ENCODE measurements at regions not wholly inside any gene's neighbourhood (a gene's known extent, or its start where the extent isn't known, plus 50 kb on each side); places are given as distances from the start of the nearest gene placed in this dataset.

DNA sequence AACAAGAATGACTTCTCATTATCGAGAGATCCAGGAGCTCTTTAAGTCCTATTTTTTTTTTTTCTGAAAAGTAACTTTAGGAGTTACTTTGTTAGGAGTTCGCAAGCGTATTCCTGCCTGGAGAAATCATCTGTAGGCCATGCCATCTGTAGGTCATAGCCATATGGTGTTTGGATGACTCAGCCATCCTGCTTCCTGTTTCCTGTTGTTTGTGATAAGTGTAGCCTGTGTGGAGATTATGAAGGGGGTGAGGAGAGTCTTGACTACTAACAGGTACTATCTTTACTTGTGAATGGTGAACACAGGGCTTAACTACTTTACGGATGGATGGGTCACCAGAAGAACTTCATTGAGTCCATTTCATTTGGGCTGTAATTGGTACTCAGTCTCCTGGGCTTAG lies 327.2 kb downstream of the PTPRU start:
- TF ChIP-seq EZH2 (IDR thresholded peaks at IDR 0.05) (no peak), EZH2phosphoT487 (IDR thresholded peaks at IDR 0.05) (no peak)
- TF ChIP-seq, protein P1, sequence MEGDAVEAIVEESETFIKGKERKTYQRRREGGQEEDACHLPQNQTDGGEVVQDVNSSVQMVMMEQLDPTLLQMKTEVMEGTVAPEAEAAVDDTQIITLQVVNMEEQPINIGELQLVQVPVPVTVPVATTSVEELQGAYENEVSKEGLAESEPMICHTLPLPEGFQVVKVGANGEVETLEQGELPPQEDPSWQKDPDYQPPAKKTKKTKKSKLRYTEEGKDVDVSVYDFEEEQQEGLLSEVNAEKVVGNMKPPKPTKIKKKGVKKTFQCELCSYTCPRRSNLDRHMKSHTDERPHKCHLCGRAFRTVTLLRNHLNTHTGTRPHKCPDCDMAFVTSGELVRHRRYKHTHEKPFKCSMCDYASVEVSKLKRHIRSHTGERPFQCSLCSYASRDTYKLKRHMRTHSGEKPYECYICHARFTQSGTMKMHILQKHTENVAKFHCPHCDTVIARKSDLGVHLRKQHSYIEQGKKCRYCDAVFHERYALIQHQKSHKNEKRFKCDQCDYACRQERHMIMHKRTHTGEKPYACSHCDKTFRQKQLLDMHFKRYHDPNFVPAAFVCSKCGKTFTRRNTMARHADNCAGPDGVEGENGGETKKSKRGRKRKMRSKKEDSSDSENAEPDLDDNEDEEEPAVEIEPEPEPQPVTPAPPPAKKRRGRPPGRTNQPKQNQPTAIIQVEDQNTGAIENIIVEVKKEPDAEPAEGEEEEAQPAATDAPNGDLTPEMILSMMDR (IDR thresholded peaks at IDR 0.05) = no peak
- no peak overlapping the region for H3K4me3 Mint-ChIP-seq
- H3K4me3 ChIP-seq = no peak overlapping the region
- no peaks in the 10 kb centered on the region for H3K79me2 ChIP-seq (ENCODE audit: low read depth)
- H3K9me3 ChIP-seq (ENCODE audit: low read depth) = peaks cover 7% of the 10 kb centered on the region
- H4K20me1 ChIP-seq (ENCODE audit: low read depth) = no peaks in the 10 kb centered on the region
- H2AFZ ChIP-seq (replicated peaks) = no peak overlapping the region
- no peak for DNase-seq (ENCODE audit: low spot score)
- no peaks in the 10 kb centered on the region for H3K4me1 ChIP-seq
- no peak overlapping the region for H3K27ac ChIP-seq
- no peaks in the 10 kb centered on the region for H3K4me1 Mint-ChIP-seq
- no peaks in the 10 kb centered on the region for H3F3A ChIP-seq (ENCODE audit: low read depth)
- H3K4me2 ChIP-seq = no peak overlapping the region
- no peaks in the 10 kb centered on the region for H3K36me3 Mint-ChIP-seq
- no peak overlapping the region for H3K9ac ChIP-seq
- H3K27ac Mint-ChIP-seq = no peak overlapping the region
- H3K36me3 ChIP-seq = no peaks in the 10 kb centered on the region
- no peaks in the 10 kb centered on the region for H3K27me3 ChIP-seq
- H3K27me3 Mint-ChIP-seq (ENCODE audit: insufficient read depth, low read depth) = peaks cover 8% of the 10 kb centered on the region
- peaks cover 44% of the 10 kb centered on the region for H3K9me3 Mint-ChIP-seq

DNA sequence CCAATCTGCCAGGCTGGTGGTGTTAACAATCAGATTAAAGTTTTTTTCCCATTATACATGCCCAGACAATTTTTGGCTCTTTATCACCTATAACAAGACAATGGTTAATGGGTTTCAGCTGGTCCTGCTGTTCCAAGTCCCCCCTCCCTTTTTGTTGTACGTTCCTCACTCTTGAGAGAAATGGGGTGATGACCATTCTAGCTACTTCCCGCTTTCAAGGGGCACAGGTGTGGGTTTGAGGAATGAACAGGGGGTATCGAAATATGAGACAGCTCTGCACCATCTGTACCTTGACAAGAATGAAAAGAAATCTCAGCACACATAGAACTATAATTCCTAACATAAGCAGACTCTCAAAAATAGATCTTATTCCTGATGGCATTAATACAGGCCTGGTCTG lies 326.8 kb downstream of the PTPRU start:
- no peaks in the 10 kb centered on the region for H3K79me2 ChIP-seq (ENCODE audit: low read depth)
- peaks cover 7% of the 10 kb centered on the region for H3K9me3 ChIP-seq (ENCODE audit: low read depth)
- peaks cover 44% of the 10 kb centered on the region for H3K9me3 Mint-ChIP-seq

DNA sequence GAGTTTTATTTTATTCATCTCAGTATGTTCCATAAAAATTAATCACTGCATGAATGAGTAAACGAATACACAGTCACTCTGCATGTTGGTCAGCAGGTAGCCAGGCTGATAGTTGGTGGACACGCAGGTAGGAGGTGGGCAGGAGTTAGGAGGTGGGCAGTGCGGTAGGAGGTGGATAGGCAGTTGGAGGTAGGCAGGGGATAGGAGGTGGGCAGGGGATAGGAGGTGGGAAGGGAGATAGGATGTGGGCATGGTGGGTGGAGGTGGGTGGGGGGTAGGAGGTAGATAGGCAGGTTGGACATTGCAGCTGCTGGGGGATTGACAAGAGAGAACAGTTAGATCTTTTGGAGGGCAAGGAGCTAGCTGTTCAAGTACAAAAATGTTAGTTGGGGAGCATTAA lies 322.7 kb downstream of the PTPRU start:
- peaks cover 18% of the 10 kb centered on the region for H3K9me3 Mint-ChIP-seq
- Histone ChIP-seq H3K9ac (no peak overlapping the region), H3K9me3 (ENCODE audit: low read depth) (no peaks in the 10 kb centered on the region), H4K20me1 (ENCODE audit: low read depth) (no peaks in the 10 kb centered on the region), H3K4me2 (no peak overlapping the region), H2AFZ (replicated peaks) (no peak overlapping the region), H3F3A (ENCODE audit: low read depth) (no peaks in the 10 kb centered on the region), H3K36me3 (no peaks in the 10 kb centered on the region), H3K27ac (no peak overlapping the region), H3K27me3 (no peaks in the 10 kb centered on the region), H3K79me2 (ENCODE audit: low read depth) (no peaks in the 10 kb centered on the region), H3K4me1 (no peaks in the 10 kb centered on the region), H3K4me3 (no peak overlapping the region)
- TF ChIP-seq, protein P1 (IDR thresholded peaks at IDR 0.05) = no peak
- TF ChIP-seq EZH2 (IDR thresholded peaks at IDR 0.05) = no peak
- TF ChIP-seq EZH2phosphoT487 (IDR thresholded peaks at IDR 0.05) = no peak
- peaks cover 4% of the 10 kb centered on the region for H3K4me1 Mint-ChIP-seq
- H3K36me3 Mint-ChIP-seq = no peaks in the 10 kb centered on the region
- H3K27me3 Mint-ChIP-seq (ENCODE audit: insufficient read depth, low read depth) = peaks cover 10% of the 10 kb centered on the region
- no peak for DNase-seq (ENCODE audit: low spot score)
- H3K4me3 Mint-ChIP-seq = no peak overlapping the region
- H3K27ac Mint-ChIP-seq = no peak overlapping the region

More for the DNA sequence above, 326.8 kb downstream of the PTPRU start:
- Mint-ChIP-seq H3K36me3 (no peaks in the 10 kb centered on the region), H3K27me3 (ENCODE audit: insufficient read depth, low read depth) (peaks cover 10% of the 10 kb centered on the region), H3K4me1 (no peaks in the 10 kb centered on the region), H3K27ac (no peak overlapping the region), H3K4me3 (no peak overlapping the region)
- H3K4me2 ChIP-seq = no peak overlapping the region
- H3F3A ChIP-seq (ENCODE audit: low read depth) = no peaks in the 10 kb centered on the region
- no peak overlapping the region for H2AFZ ChIP-seq (replicated peaks)
- DNase-seq (ENCODE audit: low spot score) = no peak
- no peaks in the 10 kb centered on the region for H4K20me1 ChIP-seq (ENCODE audit: low read depth)
- no peaks in the 10 kb centered on the region for H3K27me3 ChIP-seq
- H3K36me3 ChIP-seq = no peaks in the 10 kb centered on the region
- TF ChIP-seq, protein P1 (IDR thresholded peaks at IDR 0.05) = no peak
- TF ChIP-seq EZH2 (IDR thresholded peaks at IDR 0.05) (no peak), EZH2phosphoT487 (IDR thresholded peaks at IDR 0.05) (no peak)
- H3K4me3 ChIP-seq = no peak overlapping the region
- no peak overlapping the region for H3K9ac ChIP-seq
- H3K4me1 ChIP-seq = no peaks in the 10 kb centered on the region
- H3K27ac ChIP-seq = no peak overlapping the region

All from neural progenitor cell (in vitro differentiated cells).